Thyroid gland (tissue), 4 donors: ENCODE measurements at regions not wholly inside any gene's neighbourhood (a gene's known extent, or its start where the extent isn't known, plus 50 kb on each side); places are given as distances from the start of the nearest gene placed in this dataset.

Source experiments
- POLR2A ChIP-seq, 2 donors: fragments of 450-650 bp; IDR thresholded peaks; one replicate each; pipeline ENCODE4 v1.6.1; 2017; ENCODE audit warnings: antibody characterized with exemption in 2 of 2, mild to moderate bottlenecking in 2 of 2, moderate library complexity in 1 of 2
- TF ChIP-seq, protein P1 (sequence below), 6 experiments: fragments of 200-600 bp in 3 of 6; fragments of 450-650 bp in 3 of 6; sonication (generic) in 3 of 6; IDR thresholded peaks; one replicate each; pipeline ENCODE4 v1.5.1; 2016 to 2019; ENCODE audit warnings: antibody characterized with exemption in 6 of 6, mild to moderate bottlenecking in 2 of 6, inconsistent platforms in 1 of 6, moderate library complexity in 1 of 6

GRCh38 chr11:19366992-19367709 is 126.4 kb upstream of the E2F8 start:
- TF ChIP-seq, protein P1, sequence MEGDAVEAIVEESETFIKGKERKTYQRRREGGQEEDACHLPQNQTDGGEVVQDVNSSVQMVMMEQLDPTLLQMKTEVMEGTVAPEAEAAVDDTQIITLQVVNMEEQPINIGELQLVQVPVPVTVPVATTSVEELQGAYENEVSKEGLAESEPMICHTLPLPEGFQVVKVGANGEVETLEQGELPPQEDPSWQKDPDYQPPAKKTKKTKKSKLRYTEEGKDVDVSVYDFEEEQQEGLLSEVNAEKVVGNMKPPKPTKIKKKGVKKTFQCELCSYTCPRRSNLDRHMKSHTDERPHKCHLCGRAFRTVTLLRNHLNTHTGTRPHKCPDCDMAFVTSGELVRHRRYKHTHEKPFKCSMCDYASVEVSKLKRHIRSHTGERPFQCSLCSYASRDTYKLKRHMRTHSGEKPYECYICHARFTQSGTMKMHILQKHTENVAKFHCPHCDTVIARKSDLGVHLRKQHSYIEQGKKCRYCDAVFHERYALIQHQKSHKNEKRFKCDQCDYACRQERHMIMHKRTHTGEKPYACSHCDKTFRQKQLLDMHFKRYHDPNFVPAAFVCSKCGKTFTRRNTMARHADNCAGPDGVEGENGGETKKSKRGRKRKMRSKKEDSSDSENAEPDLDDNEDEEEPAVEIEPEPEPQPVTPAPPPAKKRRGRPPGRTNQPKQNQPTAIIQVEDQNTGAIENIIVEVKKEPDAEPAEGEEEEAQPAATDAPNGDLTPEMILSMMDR (IDR thresholded peaks at IDR 0.05), result no peak
- no peak for TF ChIP-seq POLR2A (IDR thresholded peaks at IDR 0.05)
